ENCODE measurements at regions not wholly inside any gene's neighbourhood (a gene's known extent, or its start where the extent isn't known, plus 50 kb on each side); places are given as distances from the start of the nearest gene placed in this dataset.
A peak's percentile ranks its signal among the peaks of the same experiment; 100 is the strongest.
"Not testable (repeated sequence)": the region's sequence is repeated elsewhere in the genome, so short reads cannot be mapped to it uniquely, and the experiment has no call there.

GRCh38 chr4:137901114-137901513, 341.0 kb downstream of the SLC7A11 start:
- Mint-ChIP-seq H3K27ac (no peak overlapping the region), H3K4me1 (peaks cover 3% of the 10 kb centered on the region; the same call in 1 of the 2 replicates), H3K36me3 (no peaks in the 10 kb centered on the region), H3K9me3 (peaks cover 5% of the 10 kb centered on the region; the same call in 1 of the 2 replicates), H3K27me3 (ENCODE audit: low read depth) (no peaks in the 10 kb centered on the region), H3K4me3 (no peak overlapping the region)
- DNase-seq (ENCODE audit: low spot score) (no peak), ATAC-seq (no peak)
- ChIA-PET CTCF (no interaction called here), POLR2A (no interaction called here)
- TF ChIP-seq ERG (CRISPR knock-in tag; IDR thresholded peaks at IDR 0.05) (no peak), MYBL2 (CRISPR knock-in tag; IDR thresholded peaks at IDR 0.05) (no peak), NR2C2 (CRISPR knock-in tag; IDR thresholded peaks at IDR 0.05) (no peak), ATF3 (CRISPR knock-in tag; conservative IDR thresholded peaks at IDR 0.05) (no peak), FOXP1 (CRISPR knock-in tag; IDR thresholded peaks at IDR 0.05; ENCODE audit: borderline replicate concordance) (no peak), ZNF425 (CRISPR knock-in tag; conservative IDR thresholded peaks at IDR 0.05) (no peak)

GRCh38 chr4:137896221-137896737, 345.9 kb downstream of the SLC7A11 start:
- ChIA-PET CTCF (no interaction called here), POLR2A (no interaction called here)
- TF ChIP-seq ARID4B (CRISPR knock-in tag; IDR thresholded peaks at IDR 0.05; ENCODE audit: borderline replicate concordance) = no peak
- no peak for TF ChIP-seq E2F1 (CRISPR knock-in tag; IDR thresholded peaks at IDR 0.05)
- Mint-ChIP-seq H3K27ac (no peak overlapping the region), H3K9me3 (peaks cover 11% of the 10 kb centered on the region), H3K4me3 (no peak overlapping the region), H3K36me3 (no peaks in the 10 kb centered on the region), H3K27me3 (ENCODE audit: low read depth) (no peaks in the 10 kb centered on the region), H3K4me1 (no peaks in the 10 kb centered on the region)
- DNase-seq (ENCODE audit: low spot score) = no peak
- no peak for ATAC-seq

- H3K4me1 Mint-ChIP-seq; H3K36me3 Mint-ChIP-seq; H3K27me3 Mint-ChIP-seq (ENCODE audit: low read depth); H3K27ac Mint-ChIP-seq; H3K4me3 Mint-ChIP-seq; DNase-seq (ENCODE audit: low spot score); POLR2A ChIA-PET; CTCF ChIA-PET; ATAC-seq: not testable (repeated sequence)
- H3K9me3 Mint-ChIP-seq = peaks cover 11% of the 10 kb centered on the region
Measured at GRCh38 chr4:137895515-137895914, 346.6 kb downstream of the SLC7A11 start.

GRCh38 chr4:137892134-137892533, 350.0 kb downstream of the SLC7A11 start:
- H3K27me3 Mint-ChIP-seq (ENCODE audit: low read depth) = no peaks in the 10 kb centered on the region
- peaks cover 5% of the 10 kb centered on the region for H3K4me1 Mint-ChIP-seq
- H3K36me3 Mint-ChIP-seq = no peaks in the 10 kb centered on the region
- no peak for TF ChIP-seq CREB1 (CRISPR knock-in tag; IDR thresholded peaks at IDR 0.05)
- TF ChIP-seq ZNF416 (CRISPR knock-in tag; IDR thresholded peaks at IDR 0.05) = no peak
- no peak for TF ChIP-seq SMAD4 (CRISPR knock-in tag; IDR thresholded peaks at IDR 0.05)
- TF ChIP-seq CTCF (IDR thresholded peaks at IDR 0.05) = no peak
- TF ChIP-seq TEAD1 (CRISPR knock-in tag; IDR thresholded peaks at IDR 0.05) = no peak
- no peak for TF ChIP-seq NFATC4 (CRISPR knock-in tag; IDR thresholded peaks at IDR 0.05)
- TF ChIP-seq ZMAT4 (CRISPR knock-in tag; IDR thresholded peaks at IDR 0.05) = no peak
- TF ChIP-seq USF2 (CRISPR knock-in tag; IDR thresholded peaks at IDR 0.05) = no peak
- ATAC-seq = peak; percentile 22; the same call in 1 of the 2 replicates
- H3K9me3 Mint-ChIP-seq = peaks cover 16% of the 10 kb centered on the region
- H3K4me3 Mint-ChIP-seq = no peak overlapping the region
- ChIA-PET POLR2A (no interaction called here), CTCF (no interaction called here)
- DNase-seq (ENCODE audit: low spot score) = no peak
- no peak overlapping the region for H3K27ac Mint-ChIP-seq
